Glomerular endothelial cell (primary cell): ENCODE measurements at regions not wholly inside any gene's neighbourhood (a gene's known extent, or its start where the extent isn't known, plus 50 kb on each side); places are given as distances from the start of the nearest gene placed in this dataset.

ENCODE experiments used
- DNase-seq: peaks from one replicate; pipeline ENCODE4 v3.0.0-alpha.2; 2011; ENCODE audit warnings: low read depth, low spot score; ENCODE audit errors: extremely low read depth

GRCh38 chr2:45182667-45183295, 173.5 kb upstream of the SIX2 start:
- no peak for DNase-seq

GRCh38 chr2:45180779-45181178, 171.5 kb upstream of the SIX2 start:
- DNase-seq = no peak

- no peak for DNase-seq
These were observed 170.9 kb upstream of the SIX2 start for GRCh38 chr2:45180033-45180746.

GRCh38 chr2:45178854-45179253, 169.6 kb upstream of the SIX2 start:
- no peak for DNase-seq

- no peak for DNase-seq
These were observed 169.1 kb upstream of the SIX2 start for GRCh38 chr2:45178359-45178758.

- no peak for DNase-seq
These were observed 168.6 kb upstream of the SIX2 start for GRCh38 chr2:45177870-45178269.

GRCh38 chr2:45176390-45176789, 167.1 kb upstream of the SIX2 start:
- no peak for DNase-seq

GRCh38 chr2:45173513-45173912, 164.3 kb upstream of the SIX2 start:
- DNase-seq = peak; percentile 47

- DNase-seq = no peak
These were observed 163.6 kb upstream of the SIX2 start for GRCh38 chr2:45172760-45173392.

- DNase-seq = no peak
These were observed 162.9 kb upstream of the SIX2 start for GRCh38 chr2:45172142-45172541.

GRCh38 chr2:45171136-45171501, 161.9 kb upstream of the SIX2 start:
- DNase-seq = no peak

GRCh38 chr2:45170191-45171135, 161.2 kb upstream of the SIX2 start:
- no peak for DNase-seq

- no peak for DNase-seq
These were observed 160.3 kb upstream of the SIX2 start for GRCh38 chr2:45169339-45170190.

GRCh38 chr2:45168711-45169338, 159.6 kb upstream of the SIX2 start:
- DNase-seq = no peak

- DNase-seq = no peak
These were observed 158.8 kb upstream of the SIX2 start for GRCh38 chr2:45167920-45168629.

GRCh38 chr2:45166229-45166890, 157.1 kb upstream of the SIX2 start:
- DNase-seq = no peak

- DNase-seq = no peak
These were observed 153.5 kb upstream of the SIX2 start for GRCh38 chr2:45162711-45163110.

GRCh38 chr2:45156605-45157004, 147.4 kb upstream of the SIX2 start:
- no peak for DNase-seq
